ENCODE measurements at regions not wholly inside any gene's neighbourhood (a gene's known extent, or its start where the extent isn't known, plus 50 kb on each side); places are given as distances from the start of the nearest gene placed in this dataset.
"Not testable (repeated sequence)": the region's sequence is repeated elsewhere in the genome, so short reads cannot be mapped to it uniquely, and the experiment has no call there.

GRCh38 chr2:91527056-91527455 lies 2835.6 kb downstream of the RPIA start:
- TF ChIP-seq, protein P1, sequence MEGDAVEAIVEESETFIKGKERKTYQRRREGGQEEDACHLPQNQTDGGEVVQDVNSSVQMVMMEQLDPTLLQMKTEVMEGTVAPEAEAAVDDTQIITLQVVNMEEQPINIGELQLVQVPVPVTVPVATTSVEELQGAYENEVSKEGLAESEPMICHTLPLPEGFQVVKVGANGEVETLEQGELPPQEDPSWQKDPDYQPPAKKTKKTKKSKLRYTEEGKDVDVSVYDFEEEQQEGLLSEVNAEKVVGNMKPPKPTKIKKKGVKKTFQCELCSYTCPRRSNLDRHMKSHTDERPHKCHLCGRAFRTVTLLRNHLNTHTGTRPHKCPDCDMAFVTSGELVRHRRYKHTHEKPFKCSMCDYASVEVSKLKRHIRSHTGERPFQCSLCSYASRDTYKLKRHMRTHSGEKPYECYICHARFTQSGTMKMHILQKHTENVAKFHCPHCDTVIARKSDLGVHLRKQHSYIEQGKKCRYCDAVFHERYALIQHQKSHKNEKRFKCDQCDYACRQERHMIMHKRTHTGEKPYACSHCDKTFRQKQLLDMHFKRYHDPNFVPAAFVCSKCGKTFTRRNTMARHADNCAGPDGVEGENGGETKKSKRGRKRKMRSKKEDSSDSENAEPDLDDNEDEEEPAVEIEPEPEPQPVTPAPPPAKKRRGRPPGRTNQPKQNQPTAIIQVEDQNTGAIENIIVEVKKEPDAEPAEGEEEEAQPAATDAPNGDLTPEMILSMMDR (IDR thresholded peaks at IDR 0.05; ENCODE audit: extremely low read depth in 1 of 2, insufficient read depth in 1 of 2, low read depth in 1 of 2, low read length in 2 of 2), result not testable (repeated sequence)
- not testable (repeated sequence) for TF ChIP-seq EZH2 (IDR thresholded peaks at IDR 0.05; ENCODE audit: borderline replicate concordance, low read depth, low read length, severe bottlenecking); POLR2A (IDR thresholded peaks at IDR 0.05; ENCODE audit: low read depth, low read length); MAX (IDR thresholded peaks at IDR 0.05; ENCODE audit: insufficient read depth, insufficient read length); MYC (IDR thresholded peaks at IDR 0.05; ENCODE audit: low read depth, low read length); JUN (IDR thresholded peaks at IDR 0.05; ENCODE audit: borderline replicate concordance, insufficient read depth, insufficient read length, low read depth); POLR2AphosphoS5 (IDR thresholded peaks at IDR 0.05; ENCODE audit: insufficient read depth, low read depth, low read length)

Measured in endothelial cell of umbilical vein (primary cell).